ENCODE measurements at regions not wholly inside any gene's neighbourhood (a gene's known extent, or its start where the extent isn't known, plus 50 kb on each side); places are given as distances from the start of the nearest gene placed in this dataset.

DNA sequence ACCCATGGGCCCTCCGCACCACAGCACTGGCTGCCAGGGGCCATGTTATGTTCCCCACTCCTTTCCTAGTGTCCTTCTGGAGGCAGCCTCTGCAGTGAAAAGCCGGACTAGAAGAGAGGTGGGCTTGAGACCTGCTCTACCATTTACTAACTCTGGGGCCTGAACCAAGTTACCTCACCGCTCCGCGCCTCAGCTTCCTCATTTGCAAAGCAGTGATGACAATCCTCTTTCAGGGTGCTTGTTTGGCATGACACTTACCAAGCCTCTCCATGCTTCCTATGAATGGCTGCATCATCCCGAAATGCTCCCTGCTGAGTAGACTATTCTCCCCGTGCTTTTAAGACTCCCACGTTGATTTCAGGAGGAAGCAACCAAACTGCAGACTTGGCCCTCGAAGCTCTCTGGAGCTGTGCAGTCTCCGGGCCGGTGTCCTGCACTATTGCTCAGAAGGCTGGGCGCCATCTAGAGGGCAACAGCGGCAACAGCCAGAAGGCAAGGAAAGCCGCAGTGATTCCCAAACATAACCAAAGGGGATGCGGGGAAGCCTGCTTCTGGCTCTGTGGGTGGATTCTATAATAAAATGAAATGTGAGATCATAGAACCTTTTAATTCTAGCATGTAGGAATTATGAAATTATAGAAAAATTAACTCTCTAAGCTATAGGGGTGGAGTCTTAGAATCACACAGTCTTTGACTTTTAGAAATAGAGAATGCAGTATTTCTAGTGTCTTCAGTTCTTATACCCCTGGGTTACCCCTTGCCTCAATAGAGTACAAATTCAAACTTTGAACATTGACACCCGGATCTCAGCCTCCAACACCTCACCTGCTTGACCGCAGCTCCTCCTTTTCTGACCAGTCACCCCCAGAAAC, 599.8 kb upstream of the BRINP1 start:
- H3K4me3 ChIP-seq: no peak overlapping the region
- ATAC-seq (peak; percentile 96 to 99 (median 96)), DNase-seq (peak; percentile 76 to 81 (median 79))
- no peaks in the 10 kb centered on the region for H3K36me3 ChIP-seq
- no peak for TF ChIP-seq POLR2A (IDR thresholded peaks at IDR 0.05)
- TF ChIP-seq, protein P1, sequence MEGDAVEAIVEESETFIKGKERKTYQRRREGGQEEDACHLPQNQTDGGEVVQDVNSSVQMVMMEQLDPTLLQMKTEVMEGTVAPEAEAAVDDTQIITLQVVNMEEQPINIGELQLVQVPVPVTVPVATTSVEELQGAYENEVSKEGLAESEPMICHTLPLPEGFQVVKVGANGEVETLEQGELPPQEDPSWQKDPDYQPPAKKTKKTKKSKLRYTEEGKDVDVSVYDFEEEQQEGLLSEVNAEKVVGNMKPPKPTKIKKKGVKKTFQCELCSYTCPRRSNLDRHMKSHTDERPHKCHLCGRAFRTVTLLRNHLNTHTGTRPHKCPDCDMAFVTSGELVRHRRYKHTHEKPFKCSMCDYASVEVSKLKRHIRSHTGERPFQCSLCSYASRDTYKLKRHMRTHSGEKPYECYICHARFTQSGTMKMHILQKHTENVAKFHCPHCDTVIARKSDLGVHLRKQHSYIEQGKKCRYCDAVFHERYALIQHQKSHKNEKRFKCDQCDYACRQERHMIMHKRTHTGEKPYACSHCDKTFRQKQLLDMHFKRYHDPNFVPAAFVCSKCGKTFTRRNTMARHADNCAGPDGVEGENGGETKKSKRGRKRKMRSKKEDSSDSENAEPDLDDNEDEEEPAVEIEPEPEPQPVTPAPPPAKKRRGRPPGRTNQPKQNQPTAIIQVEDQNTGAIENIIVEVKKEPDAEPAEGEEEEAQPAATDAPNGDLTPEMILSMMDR (IDR thresholded peaks at IDR 0.05): peak; percentile 60 to 95 (median 94)
- no peak overlapping the region for H3K27ac ChIP-seq
- no peaks in the 10 kb centered on the region for H3K9me3 ChIP-seq
- peaks cover 0 to 7% (median 0%) of the 10 kb centered on the region in 4 donors for H3K4me1 ChIP-seq
- H3K27me3 ChIP-seq: no peaks in the 10 kb centered on the region
- intact Hi-C loops (cut with DNase I): no loop called here
- 8% methylated on average over 12 of the region's 17 CpGs for WGBS (ENCODE audit: insufficient coverage, low coverage, low lambda C conversion rate, missing lambda C conversion rate)

GRCh38 chr9:119967867-119968535, 598.8 kb upstream of the BRINP1 start:
- no peaks in the 10 kb centered on the region for H3K9me3 ChIP-seq
- DNase-seq: no peak
- intact Hi-C loops (cut with DNase I): no loop called here
- no peaks in the 10 kb centered on the region for H3K27me3 ChIP-seq
- H3K36me3 ChIP-seq: no peaks in the 10 kb centered on the region
- no peak overlapping the region for H3K27ac ChIP-seq
- 28% methylated on average over 6 of the region's 6 CpGs for WGBS (ENCODE audit: insufficient coverage, low coverage, low lambda C conversion rate, missing lambda C conversion rate)
- TF ChIP-seq, protein P1 (IDR thresholded peaks at IDR 0.05): no peak
- no peak for TF ChIP-seq POLR2A (IDR thresholded peaks at IDR 0.05)
- ATAC-seq: no peak
- no peaks in the 10 kb centered on the region for H3K4me1 ChIP-seq
- no peak overlapping the region for H3K4me3 ChIP-seq

- H3K4me1 ChIP-seq: no peaks in the 10 kb centered on the region
- ATAC-seq: peak in 2 of 4 donors; percentile 12 to 16
- 4% methylated on average over 5 of the region's 5 CpGs for WGBS (ENCODE audit: insufficient coverage, low coverage, low lambda C conversion rate, missing lambda C conversion rate)
- H3K9me3 ChIP-seq: no peaks in the 10 kb centered on the region
- no peak overlapping the region for H3K4me3 ChIP-seq
- no peak overlapping the region for H3K27ac ChIP-seq
- TF ChIP-seq, protein P1 (IDR thresholded peaks at IDR 0.05): no peak
- no peak for TF ChIP-seq POLR2A (IDR thresholded peaks at IDR 0.05)
- DNase-seq: no peak
- no peaks in the 10 kb centered on the region for H3K27me3 ChIP-seq
- intact Hi-C loops (cut with DNase I): no loop called here
- no peaks in the 10 kb centered on the region for H3K36me3 ChIP-seq
These were observed 594.6 kb upstream of the BRINP1 start for GRCh38 chr9:119963798-119964372.

DNA sequence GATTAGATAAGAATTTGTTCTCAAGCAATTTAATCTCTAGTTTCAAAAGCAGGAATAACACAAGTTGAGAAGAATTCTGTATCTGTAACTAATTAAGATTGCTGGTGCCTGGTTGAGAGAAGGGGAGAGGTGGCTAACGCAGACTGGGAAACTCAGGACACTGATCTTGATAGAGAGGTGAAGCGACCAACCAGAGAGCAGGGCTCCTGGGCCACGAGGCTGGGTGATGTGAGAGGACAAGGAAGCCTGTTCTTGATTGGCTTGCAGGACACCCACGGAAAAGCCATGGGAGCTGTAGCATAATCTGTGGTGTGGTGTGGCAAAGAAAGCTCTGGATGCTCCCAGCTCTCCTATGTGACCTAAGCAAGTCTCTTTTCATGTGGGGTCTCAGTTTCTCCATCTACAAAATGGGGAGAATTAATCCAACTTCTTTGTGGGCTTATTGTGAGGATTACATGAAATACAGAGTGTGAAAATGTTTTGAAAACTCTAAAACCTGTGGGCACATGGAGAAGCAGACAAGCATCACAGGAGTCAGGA, 594.1 kb upstream of the BRINP1 start:
- Histone ChIP-seq H3K27ac (no peak overlapping the region), H3K4me3 (no peak overlapping the region), H3K36me3 (no peaks in the 10 kb centered on the region), H3K27me3 (no peaks in the 10 kb centered on the region), H3K9me3 (no peaks in the 10 kb centered on the region), H3K4me1 (no peaks in the 10 kb centered on the region)
- DNase-seq: no peak
- ATAC-seq: no peak
- 33% methylated on average over 2 of the region's 4 CpGs for WGBS (ENCODE audit: insufficient coverage, low coverage, low lambda C conversion rate, missing lambda C conversion rate)
- TF ChIP-seq, protein P1 (IDR thresholded peaks at IDR 0.05): no peak
- no peak for TF ChIP-seq POLR2A (IDR thresholded peaks at IDR 0.05)
- intact Hi-C loops (cut with DNase I): no loop called here
